ENCODE measurements at regions not wholly inside any gene's neighbourhood (a gene's known extent, or its start where the extent isn't known, plus 50 kb on each side); places are given as distances from the start of the nearest gene placed in this dataset.
A peak's percentile ranks its signal among the peaks of the same experiment; 100 is the strongest.

- peak; percentile 43 for TF ChIP-seq CTCF (IDR thresholded peaks at IDR 0.05; ENCODE audit: extremely low read depth, low read depth, low read length)
- Histone ChIP-seq H3K27ac (ENCODE audit: low read depth, low read length) (no peak overlapping the region), H3K4me1 (ENCODE audit: insufficient read depth, low read length) (no peaks in the 10 kb centered on the region), H2AFZ (ENCODE audit: low read length) (no peak overlapping the region), H3K4me3 (ENCODE audit: insufficient read depth, low read length) (no peak overlapping the region), H3K36me3 (ENCODE audit: insufficient read depth, low read length) (no peaks in the 10 kb centered on the region), H3K4me2 (ENCODE audit: insufficient read depth, low read length) (no peak overlapping the region), H3K9me3 (ENCODE audit: low read depth, low read length) (no peaks in the 10 kb centered on the region), H3K27me3 (ENCODE audit: insufficient read depth, low read length) (no peaks in the 10 kb centered on the region), H3K79me2 (ENCODE audit: insufficient read depth, low read length) (no peaks in the 10 kb centered on the region), H4K20me1 (ENCODE audit: insufficient read depth, low read length) (no peaks in the 10 kb centered on the region)
- no peak for DNase-seq (ENCODE audit: insufficient read length, low spot score, missing footprints)
Measured at GRCh38 chr21:25360593-25360992, 246.7 kb downstream of the MRPL39 start.

GRCh38 chr21:25359724-25360123, 247.6 kb downstream of the MRPL39 start:
- no peaks in the 10 kb centered on the region for H3K79me2 ChIP-seq (ENCODE audit: insufficient read depth, low read length)
- H3K4me1 ChIP-seq (ENCODE audit: insufficient read depth, low read length), result no peaks in the 10 kb centered on the region
- no peaks in the 10 kb centered on the region for H3K27me3 ChIP-seq (ENCODE audit: insufficient read depth, low read length)
- H3K9me3 ChIP-seq (ENCODE audit: low read depth, low read length), result no peaks in the 10 kb centered on the region
- H3K36me3 ChIP-seq (ENCODE audit: insufficient read depth, low read length), result no peaks in the 10 kb centered on the region
- no peak for TF ChIP-seq CTCF (IDR thresholded peaks at IDR 0.05; ENCODE audit: extremely low read depth, low read depth, low read length)
- no peak overlapping the region for H3K4me2 ChIP-seq (ENCODE audit: insufficient read depth, low read length)
- H2AFZ ChIP-seq (ENCODE audit: low read length), result no peak overlapping the region
- no peak overlapping the region for H3K27ac ChIP-seq (ENCODE audit: low read depth, low read length)
- H4K20me1 ChIP-seq (ENCODE audit: insufficient read depth, low read length), result no peaks in the 10 kb centered on the region
- DNase-seq (ENCODE audit: insufficient read length, low spot score, missing footprints), result no peak
- H3K4me3 ChIP-seq (ENCODE audit: insufficient read depth, low read length), result no peak overlapping the region

- DNase-seq (ENCODE audit: insufficient read length, low spot score, missing footprints), result peak; percentile 15
Measured at GRCh38 chr21:25350056-25350455, 257.2 kb downstream of the MRPL39 start.

More at GRCh38 chr21:25350056-25350455, 257.2 kb downstream of the MRPL39 start:
- no peaks in the 10 kb centered on the region for H3K79me2 ChIP-seq (ENCODE audit: insufficient read depth, low read length)
- H3K27ac ChIP-seq (ENCODE audit: low read depth, low read length), result no peak overlapping the region
- peaks cover 5% of the 10 kb centered on the region for H3K4me1 ChIP-seq (ENCODE audit: insufficient read depth, low read length)
- no peaks in the 10 kb centered on the region for H3K36me3 ChIP-seq (ENCODE audit: insufficient read depth, low read length)
- no peaks in the 10 kb centered on the region for H3K27me3 ChIP-seq (ENCODE audit: insufficient read depth, low read length)
- H4K20me1 ChIP-seq (ENCODE audit: insufficient read depth, low read length), result no peaks in the 10 kb centered on the region
- TF ChIP-seq CTCF (IDR thresholded peaks at IDR 0.05; ENCODE audit: extremely low read depth, low read depth, low read length), result peak; percentile 80
- H3K9me3 ChIP-seq (ENCODE audit: low read depth, low read length), result no peaks in the 10 kb centered on the region
- no peak overlapping the region for H3K4me2 ChIP-seq (ENCODE audit: insufficient read depth, low read length)
- no peak overlapping the region for H3K4me3 ChIP-seq (ENCODE audit: insufficient read depth, low read length)
- no peak overlapping the region for H2AFZ ChIP-seq (ENCODE audit: low read length)
